ENCODE measurements at regions not wholly inside any gene's neighbourhood (a gene's known extent, or its start where the extent isn't known, plus 50 kb on each side); places are given as distances from the start of the nearest gene placed in this dataset.
"Not testable (repeated sequence)": the region's sequence is repeated elsewhere in the genome, so short reads cannot be mapped to it uniquely, and the experiment has no call there.

- not testable (repeated sequence) for TF ChIP-seq CTCF, POLR2A (IDR thresholded peaks at IDR 0.05)
Measured at GRCh38 chr9:17888964-17889363, 310.1 kb downstream of the SH3GL2 start.

All from heart left ventricle (tissue), 13 donors.